Thyroid gland (tissue), 4 donors: ENCODE measurements at regions not wholly inside any gene's neighbourhood (a gene's known extent, or its start where the extent isn't known, plus 50 kb on each side); places are given as distances from the start of the nearest gene placed in this dataset.

Experiments
- CTCF ChIP-seq, 6 experiments: fragments of 200-600 bp in 3 of 6; fragments of 450-650 bp in 3 of 6; sonication (generic) in 3 of 6; IDR thresholded peaks; one replicate each; pipeline ENCODE4 v1.5.1; 2016 to 2019; ENCODE audit warnings: antibody characterized with exemption in 6 of 6, mild to moderate bottlenecking in 2 of 6, inconsistent platforms in 1 of 6, moderate library complexity in 1 of 6
- POLR2A ChIP-seq, 2 donors: fragments of 450-650 bp; IDR thresholded peaks; one replicate each; pipeline ENCODE4 v1.6.1; 2017; ENCODE audit warnings: antibody characterized with exemption in 2 of 2, mild to moderate bottlenecking in 2 of 2, moderate library complexity in 1 of 2

GRCh38 chr10:28937959-28938358 lies 260.6 kb downstream of the BAMBI start:
- TF ChIP-seq CTCF (IDR thresholded peaks at IDR 0.05) (no peak), POLR2A (IDR thresholded peaks at IDR 0.05) (no peak)
